HEK293 (cell line): ENCODE measurements at regions not wholly inside any gene's neighbourhood (a gene's known extent, or its start where the extent isn't known, plus 50 kb on each side); places are given as distances from the start of the nearest gene placed in this dataset.
"Not testable (repeated sequence)": the region's sequence is repeated elsewhere in the genome, so short reads cannot be mapped to it uniquely, and the experiment has no call there.

Source experiments
- EGR2 ChIP-seq: fragments of 450-650 bp; formaldehyde crosslinking; IDR thresholded peaks from 2 replicates; pipeline ENCODE4 v1.5.1; 2016; ENCODE audit warnings: low read depth, missing biosample characterization, missing genetic modification characterization
- GFI1B ChIP-seq: fragments of 450-650 bp; formaldehyde crosslinking; IDR thresholded peaks from 2 replicates; pipeline ENCODE4 v1.5.1; 2016; ENCODE audit warnings: missing biosample characterization, missing genetic modification characterization
- SALL2 ChIP-seq: fragments of 450-650 bp; formaldehyde crosslinking; IDR thresholded peaks from 2 replicates; pipeline ENCODE4 v1.5.0; 2017; ENCODE audit warnings: missing biosample characterization, mild to moderate bottlenecking, missing genetic modification characterization, borderline replicate concordance
- TCF7L2 ChIP-seq: IDR thresholded peaks from 2 replicates; pipeline ENCODE4 v1.6.1; 2011; ENCODE audit warnings: low read depth, mild to moderate bottlenecking, inconsistent platforms, low read length, moderate library complexity, borderline replicate concordance
- ZBTB7A ChIP-seq: fragments of 450-650 bp; formaldehyde crosslinking; IDR thresholded peaks from 2 replicates; pipeline ENCODE4 v1.5.1; 2016; ENCODE audit warnings: low read depth, missing biosample characterization, missing genetic modification characterization
- ZFP69B ChIP-seq: fragments of 450-650 bp; formaldehyde crosslinking; IDR thresholded peaks from 2 replicates; pipeline ENCODE4 v1.5.1; 2016; ENCODE audit warnings: missing biosample characterization, missing genetic modification characterization
- ZNF341 ChIP-seq: fragments of 450-650 bp; formaldehyde crosslinking; IDR thresholded peaks from 2 replicates; pipeline ENCODE4; 2016; ENCODE audit warnings: low read depth, missing biosample characterization, missing genetic modification characterization
- ZNF37A ChIP-seq: fragments of 450-650 bp; IDR thresholded peaks from 2 replicates; pipeline ENCODE4 v1.5.1; 2018; ENCODE audit warnings: missing biosample characterization, missing genetic modification characterization
- ZNF544 ChIP-seq: fragments of 450-650 bp; formaldehyde crosslinking; IDR thresholded peaks from 2 replicates; pipeline ENCODE4 v1.5.0; 2017; ENCODE audit warnings: missing biosample characterization, missing genetic modification characterization
- ZSCAN30 ChIP-seq: fragments of 450-650 bp; IDR thresholded peaks from 2 replicates; pipeline ENCODE4 v1.5.1; 2018; ENCODE audit warnings: missing biosample characterization, mild to moderate bottlenecking, missing genetic modification characterization, moderate library complexity
- TF ChIP-seq, protein P1 (sequence below): fragments of 450-650 bp; formaldehyde crosslinking; conservative IDR thresholded peaks from 2 replicates; pipeline ENCODE4 v1.5.1; 2016; ENCODE audit warnings: low read depth, missing biosample characterization, missing genetic modification characterization
- TF ChIP-seq, protein P2 (sequence below): fragments of 450-650 bp; formaldehyde crosslinking; IDR thresholded peaks from 2 replicates; pipeline ENCODE4 v1.5.1; 2016; ENCODE audit warnings: missing biosample characterization, missing genetic modification characterization
- TF ChIP-seq, protein P3 (sequence below): fragments of 450-650 bp; formaldehyde crosslinking; IDR thresholded peaks from 2 replicates; pipeline ENCODE4 v1.5.1; 2016; ENCODE audit warnings: missing biosample characterization, missing genetic modification characterization
- TF ChIP-seq, protein P4 (sequence below): fragments of 450-650 bp; formaldehyde crosslinking; IDR thresholded peaks from 2 replicates; pipeline ENCODE4 v1.5.1; 2016; ENCODE audit warnings: missing biosample characterization, missing genetic modification characterization

DNA sequence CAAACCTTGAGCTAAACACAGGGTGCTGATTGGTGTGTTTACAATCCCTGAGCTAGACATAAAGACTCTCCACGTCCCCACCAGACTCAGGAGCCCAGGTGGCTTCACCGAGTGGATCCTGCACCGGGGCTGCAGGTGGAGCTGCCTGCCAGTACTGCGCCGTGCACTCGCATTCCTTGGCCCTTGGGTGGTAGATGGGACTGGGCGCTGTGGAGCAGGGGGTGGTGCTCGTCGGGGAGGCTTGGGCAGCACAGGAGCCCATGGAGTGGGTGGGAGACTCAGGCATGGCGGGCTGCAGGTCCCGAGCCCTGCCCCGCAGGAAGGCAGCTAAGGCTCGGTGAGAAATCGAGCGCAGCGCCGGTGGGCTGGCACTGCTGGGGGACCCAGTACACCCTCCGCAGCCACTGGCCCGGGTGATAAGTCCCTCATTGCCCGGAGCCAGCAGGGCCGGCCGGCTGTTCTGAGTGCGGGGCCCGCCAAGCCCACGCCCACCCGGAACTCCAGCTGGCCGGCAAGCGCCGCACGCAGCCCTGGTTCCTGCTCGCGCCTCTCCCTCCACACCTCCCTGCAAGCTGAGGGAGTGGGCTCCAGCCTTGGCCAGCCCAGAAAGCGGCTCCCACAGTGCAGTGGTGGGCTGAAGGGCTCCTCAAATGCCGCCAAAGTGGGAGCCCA, 292.5 kb upstream of the FGF13 start:
- TF ChIP-seq TCF7L2; ZNF37A (tag by site-specific recombination); ZNF544 (tag by site-specific recombination); ZSCAN30 (tag by site-specific recombination); GFI1B (tag by site-specific recombination); ZBTB7A (tag by site-specific recombination); SALL2 (tag by site-specific recombination); EGR2 (tag by site-specific recombination); ZNF341 (tag by site-specific recombination); ZFP69B: not testable (repeated sequence)
- TF ChIP-seq, protein P1, sequence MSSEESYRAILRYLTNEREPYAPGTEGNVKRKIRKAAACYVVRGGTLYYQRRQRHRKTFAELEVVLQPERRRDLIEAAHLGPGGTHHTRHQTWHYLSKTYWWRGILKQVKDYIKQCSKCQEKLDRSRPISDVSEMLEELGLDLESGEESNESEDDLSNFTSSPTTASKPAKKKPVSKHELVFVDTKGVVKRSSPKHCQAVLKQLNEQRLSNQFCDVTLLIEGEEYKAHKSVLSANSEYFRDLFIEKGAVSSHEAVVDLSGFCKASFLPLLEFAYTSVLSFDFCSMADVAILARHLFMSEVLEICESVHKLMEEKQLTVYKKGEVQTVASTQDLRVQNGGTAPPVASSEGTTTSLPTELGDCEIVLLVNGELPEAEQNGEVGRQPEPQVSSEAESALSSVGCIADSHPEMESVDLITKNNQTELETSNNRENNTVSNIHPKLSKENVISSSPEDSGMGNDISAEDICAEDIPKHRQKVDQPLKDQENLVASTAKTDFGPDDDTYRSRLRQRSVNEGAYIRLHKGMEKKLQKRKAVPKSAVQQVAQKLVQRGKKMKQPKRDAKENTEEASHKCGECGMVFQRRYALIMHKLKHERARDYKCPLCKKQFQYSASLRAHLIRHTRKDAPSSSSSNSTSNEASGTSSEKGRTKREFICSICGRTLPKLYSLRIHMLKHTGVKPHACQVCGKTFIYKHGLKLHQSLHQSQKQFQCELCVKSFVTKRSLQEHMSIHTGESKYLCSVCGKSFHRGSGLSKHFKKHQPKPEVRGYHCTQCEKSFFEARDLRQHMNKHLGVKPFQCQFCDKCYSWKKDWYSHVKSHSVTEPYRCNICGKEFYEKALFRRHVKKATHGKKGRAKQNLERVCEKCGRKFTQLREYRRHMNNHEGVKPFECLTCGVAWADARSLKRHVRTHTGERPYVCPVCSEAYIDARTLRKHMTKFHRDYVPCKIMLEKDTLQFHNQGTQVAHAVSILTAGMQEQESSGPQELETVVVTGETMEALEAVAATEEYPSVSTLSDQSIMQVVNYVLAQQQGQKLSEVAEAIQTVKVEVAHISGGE (tag by site-specific recombination), result not testable (repeated sequence)
- TF ChIP-seq, protein P2, sequence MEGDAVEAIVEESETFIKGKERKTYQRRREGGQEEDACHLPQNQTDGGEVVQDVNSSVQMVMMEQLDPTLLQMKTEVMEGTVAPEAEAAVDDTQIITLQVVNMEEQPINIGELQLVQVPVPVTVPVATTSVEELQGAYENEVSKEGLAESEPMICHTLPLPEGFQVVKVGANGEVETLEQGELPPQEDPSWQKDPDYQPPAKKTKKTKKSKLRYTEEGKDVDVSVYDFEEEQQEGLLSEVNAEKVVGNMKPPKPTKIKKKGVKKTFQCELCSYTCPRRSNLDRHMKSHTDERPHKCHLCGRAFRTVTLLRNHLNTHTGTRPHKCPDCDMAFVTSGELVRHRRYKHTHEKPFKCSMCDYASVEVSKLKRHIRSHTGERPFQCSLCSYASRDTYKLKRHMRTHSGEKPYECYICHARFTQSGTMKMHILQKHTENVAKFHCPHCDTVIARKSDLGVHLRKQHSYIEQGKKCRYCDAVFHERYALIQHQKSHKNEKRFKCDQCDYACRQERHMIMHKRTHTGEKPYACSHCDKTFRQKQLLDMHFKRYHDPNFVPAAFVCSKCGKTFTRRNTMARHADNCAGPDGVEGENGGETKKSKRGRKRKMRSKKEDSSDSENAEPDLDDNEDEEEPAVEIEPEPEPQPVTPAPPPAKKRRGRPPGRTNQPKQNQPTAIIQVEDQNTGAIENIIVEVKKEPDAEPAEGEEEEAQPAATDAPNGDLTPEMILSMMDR (tag by site-specific recombination), result not testable (repeated sequence)
- TF ChIP-seq, protein P3, sequence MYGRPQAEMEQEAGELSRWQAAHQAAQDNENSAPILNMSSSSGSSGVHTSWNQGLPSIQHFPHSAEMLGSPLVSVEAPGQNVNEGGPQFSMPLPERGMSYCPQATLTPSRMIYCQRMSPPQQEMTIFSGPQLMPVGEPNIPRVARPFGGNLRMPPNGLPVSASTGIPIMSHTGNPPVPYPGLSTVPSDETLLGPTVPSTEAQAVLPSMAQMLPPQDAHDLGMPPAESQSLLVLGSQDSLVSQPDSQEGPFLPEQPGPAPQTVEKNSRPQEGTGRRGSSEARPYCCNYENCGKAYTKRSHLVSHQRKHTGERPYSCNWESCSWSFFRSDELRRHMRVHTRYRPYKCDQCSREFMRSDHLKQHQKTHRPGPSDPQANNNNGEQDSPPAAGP (tag by site-specific recombination), result not testable (repeated sequence)
- TF ChIP-seq, protein P4, sequence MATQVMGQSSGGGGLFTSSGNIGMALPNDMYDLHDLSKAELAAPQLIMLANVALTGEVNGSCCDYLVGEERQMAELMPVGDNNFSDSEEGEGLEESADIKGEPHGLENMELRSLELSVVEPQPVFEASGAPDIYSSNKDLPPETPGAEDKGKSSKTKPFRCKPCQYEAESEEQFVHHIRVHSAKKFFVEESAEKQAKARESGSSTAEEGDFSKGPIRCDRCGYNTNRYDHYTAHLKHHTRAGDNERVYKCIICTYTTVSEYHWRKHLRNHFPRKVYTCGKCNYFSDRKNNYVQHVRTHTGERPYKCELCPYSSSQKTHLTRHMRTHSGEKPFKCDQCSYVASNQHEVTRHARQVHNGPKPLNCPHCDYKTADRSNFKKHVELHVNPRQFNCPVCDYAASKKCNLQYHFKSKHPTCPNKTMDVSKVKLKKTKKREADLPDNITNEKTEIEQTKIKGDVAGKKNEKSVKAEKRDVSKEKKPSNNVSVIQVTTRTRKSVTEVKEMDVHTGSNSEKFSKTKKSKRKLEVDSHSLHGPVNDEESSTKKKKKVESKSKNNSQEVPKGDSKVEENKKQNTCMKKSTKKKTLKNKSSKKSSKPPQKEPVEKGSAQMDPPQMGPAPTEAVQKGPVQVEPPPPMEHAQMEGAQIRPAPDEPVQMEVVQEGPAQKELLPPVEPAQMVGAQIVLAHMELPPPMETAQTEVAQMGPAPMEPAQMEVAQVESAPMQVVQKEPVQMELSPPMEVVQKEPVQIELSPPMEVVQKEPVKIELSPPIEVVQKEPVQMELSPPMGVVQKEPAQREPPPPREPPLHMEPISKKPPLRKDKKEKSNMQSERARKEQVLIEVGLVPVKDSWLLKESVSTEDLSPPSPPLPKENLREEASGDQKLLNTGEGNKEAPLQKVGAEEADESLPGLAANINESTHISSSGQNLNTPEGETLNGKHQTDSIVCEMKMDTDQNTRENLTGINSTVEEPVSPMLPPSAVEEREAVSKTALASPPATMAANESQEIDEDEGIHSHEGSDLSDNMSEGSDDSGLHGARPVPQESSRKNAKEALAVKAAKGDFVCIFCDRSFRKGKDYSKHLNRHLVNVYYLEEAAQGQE (tag by site-specific recombination), result not testable (repeated sequence)
